Activated naive CD4-positive, alpha-beta T cell (primary cell): ENCODE measurements at regions not wholly inside any gene's neighbourhood (a gene's known extent, or its start where the extent isn't known, plus 50 kb on each side); places are given as distances from the start of the nearest gene placed in this dataset.
"Not testable (repeated sequence)": the region's sequence is repeated elsewhere in the genome, so short reads cannot be mapped to it uniquely, and the experiment has no call there.

ENCODE experiments used
- DNase-seq, 4 experiments: peaks; one replicate each; lab custom pipeline; 2025; lab: John Stamatoyannopoulos, UW

GRCh38 chr13:50229960-50230661 lies 214.9 kb downstream of the KCNRG start:
- no peak for DNase-seq

- DNase-seq, result no peak
Observed at GRCh38 chr13:50230662-50230978, 215.4 kb downstream of the KCNRG start.

- not testable (repeated sequence) for DNase-seq
Observed at GRCh38 chr13:50233574-50233973, 218.3 kb downstream of the KCNRG start.

- DNase-seq, result no peak
Observed at GRCh38 chr13:50235604-50236342, 220.5 kb downstream of the KCNRG start.

- no peak for DNase-seq
Observed at GRCh38 chr13:50236898-50237318, 221.7 kb downstream of the KCNRG start.

- DNase-seq, result no peak
Observed at GRCh38 chr13:50238922-50239321, 223.7 kb downstream of the KCNRG start.

GRCh38 chr13:50241479-50241878 lies 226.2 kb downstream of the KCNRG start:
- DNase-seq, result no peak

- no peak for DNase-seq
Observed at GRCh38 chr13:50243931-50244330, 228.7 kb downstream of the KCNRG start.

- no peak for DNase-seq
Observed at GRCh38 chr13:50244355-50244712, 229.1 kb downstream of the KCNRG start.

GRCh38 chr13:50244713-50245574 lies 229.7 kb downstream of the KCNRG start:
- DNase-seq, result no peak

GRCh38 chr13:50247223-50247622 lies 232.0 kb downstream of the KCNRG start:
- no peak for DNase-seq

- DNase-seq, result no peak
Observed at GRCh38 chr13:50248516-50249143, 233.4 kb downstream of the KCNRG start.

- DNase-seq, result no peak
Observed at GRCh38 chr13:50249144-50249521, 233.9 kb downstream of the KCNRG start.

GRCh38 chr13:50250401-50250800 lies 235.2 kb downstream of the KCNRG start:
- no peak for DNase-seq

- DNase-seq, result no peak
Observed at GRCh38 chr13:50255639-50256038, 240.4 kb downstream of the KCNRG start.

- not testable (repeated sequence) for DNase-seq
Observed at GRCh38 chr13:50256536-50257321, 241.5 kb downstream of the KCNRG start.

- no peak for DNase-seq
Observed at GRCh38 chr13:50257646-50258045, 242.4 kb downstream of the KCNRG start.

- no peak for DNase-seq
Observed at GRCh38 chr13:50261130-50261901, 246.1 kb downstream of the KCNRG start.

GRCh38 chr13:50267066-50267465 lies 251.8 kb downstream of the KCNRG start:
- no peak for DNase-seq

- no peak for DNase-seq
Observed at GRCh38 chr13:50267917-50268316, 252.7 kb downstream of the KCNRG start.

GRCh38 chr13:50268500-50268899 lies 253.3 kb downstream of the KCNRG start:
- DNase-seq, result no peak
